ENCODE measurements at regions not wholly inside any gene's neighbourhood (a gene's known extent, or its start where the extent isn't known, plus 50 kb on each side); places are given as distances from the start of the nearest gene placed in this dataset.
A peak's percentile ranks its signal among the peaks of the same experiment; 100 is the strongest.
"Not testable (repeated sequence)": the region's sequence is repeated elsewhere in the genome, so short reads cannot be mapped to it uniquely, and the experiment has no call there.

DNA sequence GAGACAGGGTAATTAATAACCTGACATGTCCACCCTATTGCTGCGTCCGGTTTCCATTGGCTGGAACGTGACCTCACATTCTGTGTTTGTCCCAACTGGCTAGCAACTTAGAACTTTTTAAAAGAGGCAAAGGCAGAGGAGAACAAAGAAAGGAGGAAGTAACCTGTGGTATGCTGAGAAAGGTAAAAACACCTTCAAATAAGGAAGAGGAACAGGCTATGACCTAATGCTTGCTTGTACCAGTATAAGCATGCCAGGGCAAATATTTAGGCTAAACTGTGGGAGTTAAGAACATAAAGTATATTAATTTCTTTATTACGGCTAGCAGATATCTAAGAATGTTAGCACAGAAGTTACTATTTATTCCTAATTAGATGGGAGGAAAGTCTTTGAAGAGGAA lies 87.3 kb upstream of the MAP10 start:
- DNase-seq = not testable (repeated sequence)

DNA sequence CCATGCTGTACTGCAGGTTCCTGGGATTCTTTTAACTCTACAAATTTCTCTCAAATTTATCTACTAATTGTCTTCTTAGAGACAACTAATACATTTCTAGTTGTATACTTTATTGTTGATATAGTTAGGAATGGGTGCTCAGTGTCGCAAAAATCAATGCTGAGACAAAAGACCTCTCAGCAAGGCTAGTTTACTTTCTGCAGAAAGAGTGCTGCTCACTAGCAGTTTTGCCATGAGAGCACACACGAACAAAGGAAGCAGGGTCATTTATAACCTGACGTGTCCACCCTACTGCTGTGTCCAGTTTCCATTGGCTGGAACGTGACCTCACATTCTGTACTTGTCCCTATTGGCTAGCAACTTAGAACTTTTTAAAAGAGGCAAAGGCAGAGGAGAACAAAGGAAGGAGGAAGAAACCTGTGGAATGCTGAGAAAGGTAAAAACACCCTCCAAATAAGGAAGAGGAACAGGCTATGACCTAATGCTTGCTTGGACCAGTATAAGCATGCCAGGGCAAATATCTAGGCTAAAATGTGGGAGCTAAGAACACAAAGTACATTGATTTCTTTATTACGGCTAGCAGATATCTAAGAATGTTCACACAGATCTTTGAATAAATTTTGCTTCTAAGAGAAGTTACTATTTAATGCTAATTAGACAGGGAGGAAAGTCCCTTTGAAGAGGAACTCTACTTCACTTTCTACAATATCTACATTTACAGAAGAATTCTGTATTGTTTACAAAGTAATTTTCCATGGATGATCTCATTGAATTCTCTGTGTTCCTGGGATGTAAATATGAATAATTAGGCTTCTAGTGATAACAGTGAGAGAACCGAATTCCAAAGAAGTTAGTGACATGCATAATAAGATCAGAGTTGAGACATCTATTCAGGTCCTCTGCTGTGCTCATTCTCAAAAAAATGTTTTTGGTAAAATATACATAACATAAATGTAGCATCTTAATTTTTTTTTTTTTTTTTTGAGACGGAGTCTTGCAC lies 86.0 kb upstream of the MAP10 start:
- no peak for DNase-seq

DNA sequence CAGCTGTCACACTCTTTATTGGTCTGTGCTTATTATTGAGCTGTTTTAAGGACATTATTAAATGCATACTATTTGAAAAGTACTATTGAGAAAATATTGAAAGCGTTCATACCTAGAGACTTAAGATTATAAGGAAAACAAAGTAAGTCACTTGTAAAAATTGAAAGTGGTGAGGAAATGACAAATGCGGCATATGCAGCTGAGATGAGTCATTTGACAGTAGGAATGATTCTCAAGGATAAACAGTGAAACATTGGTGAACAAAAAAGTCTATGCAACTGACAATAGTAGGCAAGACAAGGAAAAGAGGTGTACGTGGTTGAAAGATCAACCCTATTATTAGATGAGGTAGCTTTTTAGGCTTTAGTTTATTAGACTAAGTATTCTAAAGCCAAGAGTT lies 82.6 kb upstream of the MAP10 start:
- DNase-seq = no peak

DNA sequence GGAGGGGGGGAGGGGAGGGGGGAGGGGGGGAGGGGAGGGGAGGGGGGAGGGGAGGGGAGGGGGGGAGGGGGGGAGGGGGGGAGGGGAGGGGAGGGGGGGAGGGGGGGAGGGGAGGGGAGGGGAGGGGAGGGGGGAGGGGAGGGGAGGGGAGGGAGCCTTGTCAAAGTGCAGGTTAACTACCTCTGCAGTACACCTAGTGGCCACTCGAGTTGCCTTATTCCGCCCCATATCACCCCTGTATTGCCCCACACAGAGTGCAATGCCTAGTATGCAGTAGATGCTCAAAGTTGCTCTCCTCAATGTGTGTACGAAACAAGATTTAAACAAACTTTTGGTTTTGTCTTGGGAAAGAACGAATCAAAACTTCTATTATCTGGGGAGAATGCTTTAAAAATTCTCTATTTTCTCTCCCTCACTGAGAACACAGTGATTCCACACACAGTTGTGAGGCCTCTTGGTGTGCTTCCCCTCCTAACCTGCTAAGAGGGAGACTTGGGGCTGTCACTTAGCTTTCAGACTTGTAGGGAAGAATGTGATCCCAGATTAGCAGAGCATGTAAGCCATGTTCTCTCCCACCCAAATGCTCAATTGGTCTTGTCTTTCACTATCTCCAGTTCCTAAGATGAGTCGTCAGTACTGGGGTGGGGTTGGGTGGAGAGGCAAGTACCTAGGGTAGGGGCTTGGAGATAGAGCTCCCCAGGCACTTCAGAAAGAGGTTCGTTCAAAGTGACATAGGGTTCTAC lies 79.7 kb upstream of the MAP10 start:
- no peak for DNase-seq

DNA sequence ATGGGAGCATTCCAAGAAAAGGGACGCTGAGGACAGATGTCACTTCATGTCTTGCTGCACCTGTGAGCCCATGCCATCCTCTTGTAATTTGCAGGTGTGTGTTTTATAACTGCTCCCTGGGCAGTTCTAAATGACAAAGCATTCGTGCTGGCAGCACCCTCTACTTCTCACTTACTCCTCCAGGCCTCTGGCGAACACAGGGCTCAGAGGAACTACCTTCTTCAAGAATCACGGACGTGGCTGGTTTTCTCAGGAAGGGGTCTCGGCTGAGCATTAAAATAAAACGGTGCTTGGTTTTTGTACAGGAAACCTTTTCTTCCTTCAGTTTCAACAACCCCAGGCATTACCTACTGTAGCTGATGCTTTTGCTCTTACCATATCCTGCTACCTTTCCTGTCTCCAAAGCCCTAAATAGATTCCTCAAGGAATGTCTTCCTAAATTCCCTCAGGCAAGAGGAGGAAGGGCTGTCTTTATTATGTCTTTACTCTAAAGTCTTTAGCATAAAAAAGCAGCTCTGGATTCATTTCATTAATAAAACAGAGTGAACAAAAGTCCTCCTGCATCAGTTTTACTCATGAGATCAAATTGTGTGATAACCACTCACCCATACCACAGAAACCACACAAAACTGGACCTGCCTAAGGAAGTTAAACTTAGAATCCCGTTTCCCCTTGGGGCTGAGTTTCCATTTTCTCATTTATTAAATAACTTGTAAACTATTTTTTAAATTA lies 79.0 kb upstream of the MAP10 start:
- DNase-seq = peak; percentile 33

DNA sequence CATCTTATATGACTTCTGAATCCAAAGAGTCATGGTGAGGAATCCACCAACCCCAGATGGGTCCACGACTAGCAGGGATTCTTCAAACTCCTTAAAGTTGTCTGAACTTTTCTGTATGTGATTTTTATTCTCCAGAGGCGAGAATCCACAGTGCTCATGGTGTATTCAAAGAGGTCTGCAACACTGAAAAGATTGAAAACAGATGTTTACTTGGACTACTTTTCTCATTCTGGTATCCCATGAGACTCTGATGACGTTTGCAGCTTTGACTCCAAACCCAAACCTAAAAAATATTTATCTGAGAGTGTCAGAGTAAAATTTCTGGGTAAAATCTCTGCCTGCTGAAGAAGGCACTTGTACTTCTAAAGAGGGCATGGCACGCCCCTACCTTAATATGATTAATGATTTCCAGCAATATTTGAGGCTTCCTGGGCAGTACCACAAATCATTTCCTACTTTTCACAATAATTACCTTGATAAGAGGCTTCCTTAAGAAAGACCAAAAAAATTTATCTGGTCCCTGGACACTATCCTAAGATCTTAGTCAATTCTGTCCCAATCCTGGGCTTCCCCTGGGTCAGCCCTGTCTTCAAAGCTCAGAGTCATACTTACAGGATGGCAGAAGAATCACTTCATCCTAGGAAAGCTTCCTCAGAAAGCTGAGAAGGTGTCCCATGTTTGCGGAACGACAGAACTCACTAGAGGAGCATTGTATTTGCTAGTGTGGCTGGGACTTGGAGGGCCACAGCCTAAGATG lies 76.5 kb upstream of the MAP10 start:
- DNase-seq = no peak

DNA sequence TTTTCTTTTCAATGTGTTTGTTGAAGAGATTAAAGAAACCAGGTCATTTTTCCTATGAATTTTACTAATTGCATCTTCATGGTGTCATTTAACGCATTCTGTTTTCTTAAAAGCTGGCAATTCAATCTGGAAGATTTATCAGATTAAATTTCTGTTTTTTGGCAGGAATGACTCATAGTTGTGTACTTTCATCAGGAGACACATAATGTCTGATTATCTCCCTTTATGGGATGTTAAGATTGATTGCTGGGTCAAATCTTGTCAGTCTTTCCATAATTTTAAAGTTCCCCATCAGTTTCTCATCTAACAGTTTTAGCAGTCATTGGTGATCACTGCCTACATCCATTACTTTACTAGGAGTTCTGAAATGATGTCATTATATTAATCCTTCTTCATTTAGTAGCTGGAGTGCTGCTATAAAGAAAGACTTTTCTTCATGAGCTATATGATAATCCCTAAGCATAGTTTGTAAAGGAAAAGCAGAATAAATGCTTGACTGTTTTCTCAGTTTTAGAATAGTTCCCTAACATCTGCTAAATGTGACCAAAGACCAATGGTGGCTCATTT lies 72.8 kb upstream of the MAP10 start:
- no peak for DNase-seq

DNA sequence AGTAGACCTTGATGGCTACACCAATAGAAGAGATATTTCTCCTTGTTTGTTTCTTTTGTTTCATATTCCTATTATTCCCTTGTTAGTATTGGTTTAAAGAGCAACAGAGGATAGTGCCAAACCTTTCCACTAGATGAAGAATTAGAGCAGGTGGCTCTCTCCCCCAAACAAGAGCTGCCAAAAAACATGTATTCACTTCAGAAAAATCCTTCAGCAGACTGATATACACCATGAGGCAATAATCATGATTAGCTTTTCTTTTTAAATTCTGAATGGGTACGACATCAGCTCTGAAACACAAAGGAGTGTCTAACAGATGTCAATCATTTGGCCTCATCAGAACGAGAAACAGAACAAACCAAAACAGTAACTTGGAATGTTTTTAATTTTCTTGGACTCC lies 67.3 kb upstream of the MAP10 start:
- no peak for DNase-seq

DNA sequence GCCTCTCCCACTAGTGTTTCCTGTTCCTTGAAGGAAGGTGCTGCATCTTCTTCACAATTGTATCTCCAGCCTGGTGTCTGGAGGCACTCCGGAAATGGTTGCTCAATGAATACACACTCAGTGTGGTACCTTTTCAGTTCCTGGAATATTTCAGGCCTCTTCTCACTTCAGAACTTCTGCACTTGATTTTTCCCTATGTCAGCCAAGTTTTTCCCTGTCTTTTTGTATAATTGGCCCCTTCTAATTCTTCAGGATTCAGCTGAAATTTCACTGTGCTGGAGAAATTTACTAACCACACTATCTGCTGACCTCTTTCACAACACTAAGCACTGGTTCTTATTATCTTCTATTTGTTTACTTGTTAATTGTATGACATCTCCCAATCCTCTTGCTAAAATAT lies 61.2 kb upstream of the MAP10 start:
- no peak for DNase-seq

DNA sequence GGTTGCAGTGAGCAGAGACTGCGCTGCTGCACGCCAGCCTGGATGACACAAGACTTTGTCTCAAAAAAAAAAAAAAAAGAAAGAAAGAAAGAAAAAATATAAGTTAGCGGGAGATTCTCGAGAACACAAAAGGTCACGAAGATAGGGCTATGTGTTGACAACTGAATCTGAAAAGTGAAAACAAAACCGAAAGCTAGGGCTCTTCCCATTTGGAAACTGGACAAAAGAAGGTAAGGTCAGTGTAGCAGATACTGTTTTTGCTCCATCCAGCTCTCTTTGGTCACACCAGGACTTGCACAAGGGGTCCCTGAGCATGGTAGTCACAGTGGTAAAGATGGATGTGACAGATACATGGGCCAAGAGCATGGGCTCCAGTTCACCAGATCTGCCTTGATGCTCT lies 60.4 kb upstream of the MAP10 start:
- no peak for DNase-seq

DNA sequence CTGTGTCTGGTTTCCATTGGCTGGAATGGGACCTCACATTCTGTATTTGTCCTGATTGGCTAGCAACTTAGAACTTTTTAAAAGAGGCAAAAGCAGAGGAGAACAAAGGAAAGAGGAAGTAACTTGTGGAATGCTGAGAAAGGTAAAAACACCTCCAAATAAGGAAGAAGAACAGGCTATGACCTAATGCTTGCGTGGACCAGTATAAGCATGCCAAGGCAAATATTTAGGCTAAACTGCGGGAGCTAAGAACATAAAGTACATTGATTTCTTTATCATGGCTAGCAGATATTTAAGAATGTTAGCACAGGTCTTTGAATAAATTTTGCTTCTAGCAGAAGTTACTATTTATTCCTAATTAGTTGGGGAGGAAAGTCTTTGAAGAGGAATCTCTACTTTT lies 59.5 kb upstream of the MAP10 start:
- not testable (repeated sequence) for DNase-seq

DNA sequence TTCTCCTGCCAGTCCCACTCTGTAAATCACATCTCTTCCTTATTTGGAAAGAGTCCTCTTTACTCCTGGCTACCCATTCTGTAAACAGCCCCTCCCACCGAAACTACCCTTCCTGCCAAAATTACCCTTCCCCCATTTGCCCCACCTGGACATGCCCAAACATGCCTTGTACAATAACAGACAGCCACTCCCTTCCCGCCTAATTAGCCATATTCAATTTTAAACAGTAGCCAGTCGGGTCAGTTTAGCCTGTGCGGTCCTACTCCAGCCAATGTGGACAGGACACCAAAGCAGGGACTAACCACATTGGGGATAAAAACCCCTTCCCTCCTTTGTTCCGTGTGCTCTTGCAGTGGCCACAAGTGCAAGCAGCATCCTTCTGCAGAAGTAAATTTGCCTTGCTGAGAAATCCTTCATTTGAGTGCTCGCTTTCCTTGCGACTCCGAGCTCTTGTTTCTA lies 56.3 kb upstream of the MAP10 start:
- no peak for DNase-seq

DNA sequence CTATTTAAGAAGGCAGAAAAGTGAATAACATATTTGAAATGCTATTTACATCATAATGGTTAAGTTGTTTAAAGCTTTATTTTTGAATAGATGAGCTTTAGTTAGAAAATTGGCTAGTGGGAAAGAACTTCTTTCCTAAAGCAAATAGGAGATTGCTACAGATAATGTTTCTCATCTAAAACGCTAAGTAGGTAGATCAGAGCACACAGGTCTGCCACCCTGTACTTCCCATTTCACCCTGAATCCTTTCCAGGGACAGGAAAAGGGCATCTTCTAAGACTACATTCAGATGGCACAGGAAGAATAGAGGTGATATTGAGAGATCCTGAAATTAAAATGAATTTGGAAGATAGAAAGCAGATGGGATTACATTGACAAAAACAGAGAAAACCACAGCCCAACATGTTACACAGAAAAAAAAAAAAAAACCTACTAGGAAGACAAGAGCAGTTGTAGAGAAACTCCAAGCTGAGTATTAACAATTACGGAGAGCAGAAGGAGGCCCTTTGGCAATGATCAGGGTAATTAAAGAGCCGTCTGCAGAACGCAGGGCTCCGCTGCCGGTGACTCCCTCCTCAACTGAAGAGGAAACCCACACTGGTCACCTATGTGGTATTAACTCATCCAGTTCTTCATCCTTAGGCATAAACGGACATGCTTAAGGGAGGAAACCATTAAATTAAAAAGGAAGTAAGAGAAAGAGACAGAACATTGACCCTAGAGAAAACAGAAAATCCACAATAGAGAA lies 53.6 kb upstream of the MAP10 start:
- no peak for DNase-seq

DNA sequence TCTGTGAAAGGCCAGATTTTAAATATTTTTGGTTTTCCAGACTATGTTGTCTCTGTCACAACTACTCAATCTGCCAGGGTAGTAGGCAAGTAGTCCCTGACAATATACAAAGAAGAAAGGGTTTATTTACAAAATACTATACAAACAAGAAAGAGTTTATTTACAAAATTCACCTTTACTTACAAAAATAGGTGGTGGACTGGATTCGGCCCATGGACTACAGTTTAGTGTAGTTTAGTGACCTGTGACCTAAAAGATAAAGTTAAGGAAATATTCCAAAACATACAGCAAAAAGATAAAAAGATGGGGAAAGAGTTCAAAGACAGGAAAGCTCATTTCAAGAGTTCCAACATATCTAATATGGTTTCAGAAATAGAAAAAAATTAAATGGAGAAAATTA lies 52.9 kb upstream of the MAP10 start:
- no peak for DNase-seq

DNA sequence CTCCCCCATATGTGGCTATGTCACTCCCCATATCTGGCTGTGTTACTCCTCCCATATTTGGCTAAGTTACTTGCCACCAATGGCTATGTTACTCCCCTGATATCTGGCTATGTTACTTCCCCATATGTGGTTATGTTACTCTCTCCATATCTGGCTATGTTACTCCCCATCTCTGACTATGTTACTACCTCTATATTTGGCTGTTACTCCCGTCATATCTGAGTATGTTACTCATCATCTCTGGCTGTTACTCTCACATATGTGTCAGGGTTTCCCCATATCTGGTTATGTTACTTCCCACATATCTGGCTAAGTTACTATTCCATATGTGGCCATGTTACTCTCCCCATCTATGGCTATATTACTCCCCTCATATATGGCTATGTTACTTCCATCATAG lies 50.3 kb upstream of the MAP10 start:
- DNase-seq = no peak

All from NCI-H226 (cell line).